Right lobe of liver (tissue), 6 donors: ENCODE measurements at regions not wholly inside any gene's neighbourhood (a gene's known extent, or its start where the extent isn't known, plus 50 kb on each side); places are given as distances from the start of the nearest gene placed in this dataset.

Experiments used
- ATAC-seq, 4 donors: fragments of 200-7000 bp; cut with Tn5 transposase; one replicate each; pipeline ENCODE4 v1.9.1; 2020; ENCODE audit warnings: mild to moderate bottlenecking in 4 of 4, moderate library complexity in 4 of 4
- DNase-seq, 3 donors: peaks; one replicate each; pipeline ENCODE4 v3.0.0-alpha.2; 2020
- H3K27ac ChIP-seq, 3 donors: fragments of 200-600 bp; one replicate each; pipeline ENCODE4 v1.8.0; 2022
- H3K27me3 ChIP-seq, 2 donors: fragments of 200-600 bp; one replicate each; pipeline ENCODE4 v1.8.0; 2022
- H3K36me3 ChIP-seq, 4 donors: fragments of 200-600 bp; sonication (generic) in 1 of 4; one replicate each; pipeline versions ENCODE4 v1.5.1 to v1.8.0; 2017 to 2022; ENCODE audit warnings: control low read depth in 1 of 4
- H3K4me1 ChIP-seq, 4 donors: fragments of 200-600 bp; sonication (generic) in 1 of 4; one replicate each; pipeline versions ENCODE4 v1.5.1 to v1.8.0; 2017 to 2022; ENCODE audit warnings: control low read depth in 1 of 4
- H3K4me3 ChIP-seq, 3 donors: fragments of 200-600 bp; one replicate each; pipeline ENCODE4 v1.8.0; 2022
- H3K9me3 ChIP-seq, 4 donors: fragments of 200-600 bp; sonication (generic) in 1 of 4; one replicate each; pipeline versions ENCODE4 v1.5.1 to v1.8.0; 2017 to 2022; ENCODE audit warnings: control low read depth in 1 of 4
- CTCF ChIP-seq, 4 donors: fragments of 200-600 bp in 3 of 4; fragments of 450-650 bp in 1 of 4; IDR thresholded peaks; one replicate each; pipeline versions ENCODE4 v1.5.1 to v1.8.0; 2016 to 2022; ENCODE audit warnings: antibody characterized with exemption in 4 of 4, mild to moderate bottlenecking in 2 of 4
- POLR2A ChIP-seq: fragments of 450-650 bp; IDR thresholded peaks from one replicate; pipeline ENCODE4 v1.6.1; 2017; ENCODE audit warnings: antibody characterized with exemption, mild to moderate bottlenecking
- WGBS: methylation state at CpG from one replicate; pipeline ENCODE4 v1.1.6; 2018; ENCODE audit warnings: low coverage, low lambda C conversion rate; ENCODE audit not compliant: insufficient coverage; ENCODE audit errors: missing lambda C conversion rate; 5-methylcytosine and 5-hydroxymethylcytosine counted together
- intact Hi-C, 2 donors: fragments of 100-400 bp; cut with DNase I; formaldehyde crosslinking; loops; one replicate each; pipeline versions ENCODE4 v1.11.2 to v1.14.1; 2022
- donor health status: DM: no; HTN: yes; CAD: no.
- donor health status: DM: no; HTN: no; CAD: no.
- donor health status: DM: no; HTN: no; CAD: no.
- donor health status: DM: no; HTN: yes; CAD: no.
- donor health status: DM: no; HTN: yes; CAD: no.

- intact Hi-C loops = no loop called here
- Histone ChIP-seq H3K27me3 (no peaks in the 10 kb centered on the region), H3K36me3 (no peaks in the 10 kb centered on the region), H3K27ac (no peak overlapping the region), H3K4me1 (peaks cover 0 to 26% (median 12%) of the 10 kb centered on the region in 4 donors), H3K4me3 (no peak overlapping the region), H3K9me3 (no peaks in the 10 kb centered on the region)
- no peak for DNase-seq
- ATAC-seq = no peak
- peak in 3 of 4 donors; percentile 4 to 27 (median 5) for TF ChIP-seq CTCF (IDR thresholded peaks at IDR 0.05)
- TF ChIP-seq POLR2A = no peak
- 66% methylated on average over 6 of the region's 8 CpGs for WGBS
Measured at GRCh38 chr12:116673681-116674111, 64.2 kb downstream of the SPRING1 start.

- intact Hi-C loops = no loop called here
- Histone ChIP-seq H3K4me1 (peaks cover 0 to 26% (median 12%) of the 10 kb centered on the region in 4 donors), H3K27me3 (no peaks in the 10 kb centered on the region), H3K4me3 (no peak overlapping the region), H3K36me3 (no peaks in the 10 kb centered on the region), H3K9me3 (no peaks in the 10 kb centered on the region), H3K27ac (no peak overlapping the region)
- TF ChIP-seq CTCF (IDR thresholded peaks at IDR 0.05) = no peak
- no peak for TF ChIP-seq POLR2A
- ATAC-seq = no peak
- DNase-seq = no peak
- WGBS = 51% methylated on average over 6 of the region's 6 CpGs
Measured at GRCh38 chr12:116672842-116673516, 64.9 kb downstream of the SPRING1 start.

- ATAC-seq = no peak
- TF ChIP-seq CTCF (IDR thresholded peaks at IDR 0.05) (no peak), POLR2A (no peak)
- intact Hi-C loops = no loop called here
- H3K27me3 ChIP-seq = no peaks in the 10 kb centered on the region
- H3K4me3 ChIP-seq = no peak overlapping the region
- DNase-seq = no peak
- 74% methylated on average over 7 of the region's 7 CpGs for WGBS
- H3K27ac ChIP-seq = no peak overlapping the region
- H3K4me1 ChIP-seq = peaks cover 0 to 22% (median 9%) of the 10 kb centered on the region in 4 donors
- no peaks in the 10 kb centered on the region for H3K36me3 ChIP-seq
- no peaks in the 10 kb centered on the region for H3K9me3 ChIP-seq
Measured at GRCh38 chr12:116672010-116672409, 65.9 kb downstream of the SPRING1 start.

GRCh38 chr12:116670859-116671258, 67.0 kb downstream of the SPRING1 start:
- TF ChIP-seq POLR2A (no peak), CTCF (IDR thresholded peaks at IDR 0.05) (no peak)
- Histone ChIP-seq H3K9me3 (no peaks in the 10 kb centered on the region), H3K4me1 (peaks cover 0 to 10% (median 3%) of the 10 kb centered on the region in 4 donors), H3K4me3 (no peak overlapping the region), H3K36me3 (no peaks in the 10 kb centered on the region), H3K27ac (no peak overlapping the region), H3K27me3 (no peaks in the 10 kb centered on the region)
- intact Hi-C loops = no loop called here
- ATAC-seq (no peak), DNase-seq (no peak)
